Tibial artery (tissue), 4 donors: ENCODE measurements at regions not wholly inside any gene's neighbourhood (a gene's known extent, or its start where the extent isn't known, plus 50 kb on each side); places are given as distances from the start of the nearest gene placed in this dataset.

Source experiments
- DNase-seq, 2 donors: peaks; one replicate each; pipeline ENCODE4 v3.0.0-alpha.2; 2019
- H3K27ac ChIP-seq, 2 donors: fragments of 200-600 bp; sonication (generic) in 1 of 2; 1 replicate in 1 of 2; 2 replicates in 1 of 2; pipeline ENCODE4 v1.5.1; 2018 to 2019; ENCODE audit warnings: mild to moderate bottlenecking in 1 of 2
- H3K27me3 ChIP-seq, 2 donors: fragments of 200-600 bp; sonication (generic) in 1 of 2; one replicate each; pipeline versions ENCODE4 v1.5.1 to v1.6.0; 2016 to 2019
- H3K36me3 ChIP-seq, 3 donors: fragments of 200-600 bp; sonication (generic) in 2 of 3; one replicate each; pipeline ENCODE4 v1.5.1; 2016 to 2019; ENCODE audit warnings: mild to moderate bottlenecking in 2 of 3
- H3K4me1 ChIP-seq, 4 donors: fragments of 200-600 bp; sonication (generic) in 2 of 4; 1 replicate in 3 of 4; 2 replicates in 1 of 4; pipeline ENCODE4 v1.5.1; 2016 to 2019
- H3K4me3 ChIP-seq, 2 donors: fragments of 200-600 bp; sonication (generic) in 1 of 2; 1 replicate in 1 of 2; 2 replicates in 1 of 2; pipeline ENCODE4 v1.5.1; 2018 to 2019; ENCODE audit warnings: mild to moderate bottlenecking in 2 of 2
- H3K9me3 ChIP-seq, 3 donors: fragments of 200-600 bp; sonication (generic) in 1 of 3; one replicate each; pipeline ENCODE4 v1.5.1; 2016 to 2019
- intact Hi-C: fragments of 100-400 bp; cut with DNase I; formaldehyde crosslinking; loops from one replicate; pipeline ENCODE4 v1.15.0; 2023; ENCODE audit warnings: low total_unique reads
- TF ChIP-seq, protein P1 (sequence below), 2 experiments: fragments of 200-600 bp in 1 of 2; fragments of 450-650 bp in 1 of 2; IDR thresholded peaks; one replicate each; pipeline ENCODE4 v1.5.1; 2017 to 2019; ENCODE audit warnings: antibody characterized with exemption in 2 of 2, mild to moderate bottlenecking in 1 of 2, moderate library complexity in 1 of 2

DNA sequence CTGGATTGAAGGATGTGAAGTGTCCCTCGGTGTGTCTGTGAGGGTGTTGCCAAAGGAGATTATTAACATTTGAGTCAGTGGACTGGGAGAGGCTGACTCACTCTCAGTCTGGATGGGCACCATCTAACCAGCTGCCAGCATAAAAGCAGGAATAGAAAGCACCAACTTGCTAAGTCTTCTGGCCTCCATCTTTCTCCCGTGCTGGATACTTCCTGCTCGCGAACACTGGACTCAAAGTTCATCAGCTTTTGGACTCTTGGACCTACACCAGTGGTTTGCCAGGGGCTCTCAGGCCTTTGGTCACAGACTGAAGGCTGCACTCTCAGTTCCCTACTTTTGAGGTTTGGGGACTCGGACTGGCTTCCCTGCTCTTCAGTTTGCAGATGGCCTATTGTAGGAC is 220.3 kb upstream of the LRFN2 start:
- Histone ChIP-seq H3K27ac (no peak overlapping the region), H3K36me3 (no peaks in the 10 kb centered on the region), H3K9me3 (no peaks in the 10 kb centered on the region), H3K4me1 (no peaks in the 10 kb centered on the region), H3K27me3 (no peaks in the 10 kb centered on the region), H3K4me3 (no peak overlapping the region)
- TF ChIP-seq, protein P1, sequence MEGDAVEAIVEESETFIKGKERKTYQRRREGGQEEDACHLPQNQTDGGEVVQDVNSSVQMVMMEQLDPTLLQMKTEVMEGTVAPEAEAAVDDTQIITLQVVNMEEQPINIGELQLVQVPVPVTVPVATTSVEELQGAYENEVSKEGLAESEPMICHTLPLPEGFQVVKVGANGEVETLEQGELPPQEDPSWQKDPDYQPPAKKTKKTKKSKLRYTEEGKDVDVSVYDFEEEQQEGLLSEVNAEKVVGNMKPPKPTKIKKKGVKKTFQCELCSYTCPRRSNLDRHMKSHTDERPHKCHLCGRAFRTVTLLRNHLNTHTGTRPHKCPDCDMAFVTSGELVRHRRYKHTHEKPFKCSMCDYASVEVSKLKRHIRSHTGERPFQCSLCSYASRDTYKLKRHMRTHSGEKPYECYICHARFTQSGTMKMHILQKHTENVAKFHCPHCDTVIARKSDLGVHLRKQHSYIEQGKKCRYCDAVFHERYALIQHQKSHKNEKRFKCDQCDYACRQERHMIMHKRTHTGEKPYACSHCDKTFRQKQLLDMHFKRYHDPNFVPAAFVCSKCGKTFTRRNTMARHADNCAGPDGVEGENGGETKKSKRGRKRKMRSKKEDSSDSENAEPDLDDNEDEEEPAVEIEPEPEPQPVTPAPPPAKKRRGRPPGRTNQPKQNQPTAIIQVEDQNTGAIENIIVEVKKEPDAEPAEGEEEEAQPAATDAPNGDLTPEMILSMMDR (IDR thresholded peaks at IDR 0.05) = no peak
- no peak for DNase-seq
- intact Hi-C loops = no loop called here

DNA sequence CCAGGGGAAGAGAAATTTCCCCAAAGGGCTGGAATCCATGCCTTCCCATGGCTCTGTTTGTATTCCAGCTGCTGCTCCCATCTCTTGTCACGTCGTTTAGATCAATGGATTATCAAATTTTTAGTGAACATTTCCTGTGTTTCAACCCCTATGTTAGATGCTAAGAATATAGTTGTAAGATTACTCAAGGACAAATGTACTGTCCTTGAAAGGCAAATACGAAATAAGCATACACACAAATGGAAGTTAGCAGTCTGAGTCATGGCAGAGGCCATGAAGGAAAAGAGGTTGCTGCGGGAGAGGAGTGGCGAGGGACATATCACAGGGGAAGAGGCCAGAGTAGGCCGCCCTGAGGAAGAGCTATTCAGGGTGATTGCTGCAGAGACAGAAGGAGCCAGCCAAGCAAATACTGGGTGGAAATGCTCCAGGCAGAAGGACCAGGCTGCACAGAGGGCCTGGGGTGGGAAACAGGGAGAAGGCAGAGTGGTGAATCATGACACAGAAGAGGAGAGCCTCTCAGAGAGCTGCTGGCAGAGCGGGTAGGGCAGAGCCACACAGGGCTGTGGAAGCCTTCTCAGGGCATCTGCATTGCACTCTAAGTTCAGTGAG is 219.2 kb upstream of the LRFN2 start:
- no peaks in the 10 kb centered on the region for H3K36me3 ChIP-seq
- H3K27ac ChIP-seq = no peak overlapping the region
- no peaks in the 10 kb centered on the region for H3K9me3 ChIP-seq
- TF ChIP-seq, protein P1 (IDR thresholded peaks at IDR 0.05) = no peak
- no peak for DNase-seq
- no peaks in the 10 kb centered on the region for H3K27me3 ChIP-seq
- intact Hi-C loops = no loop called here
- no peaks in the 10 kb centered on the region for H3K4me1 ChIP-seq
- H3K4me3 ChIP-seq = no peak overlapping the region

DNA sequence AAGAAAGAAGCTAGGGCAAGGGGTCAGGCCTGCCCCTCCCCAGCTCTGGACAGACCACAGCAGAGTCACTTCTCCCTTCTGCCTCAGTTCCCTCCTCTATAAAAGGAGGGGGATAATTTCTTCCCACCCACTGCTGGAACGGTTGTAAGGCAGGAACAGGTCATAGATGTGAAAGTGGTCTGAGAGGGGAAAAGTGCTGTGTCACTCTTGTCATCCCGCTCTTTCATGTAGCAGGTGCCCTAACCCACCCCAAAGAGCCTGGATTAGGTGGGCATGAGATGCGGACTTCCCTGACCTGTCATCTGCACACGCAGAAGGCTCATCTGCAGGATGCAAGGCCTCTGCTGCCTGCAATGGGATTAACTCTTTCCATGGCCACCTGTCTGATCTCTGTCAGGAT is 218.2 kb upstream of the LRFN2 start:
- H3K27ac ChIP-seq = no peak overlapping the region
- intact Hi-C loops = no loop called here
- H3K27me3 ChIP-seq = no peaks in the 10 kb centered on the region
- DNase-seq = no peak
- TF ChIP-seq, protein P1 (IDR thresholded peaks at IDR 0.05) = no peak
- no peaks in the 10 kb centered on the region for H3K36me3 ChIP-seq
- no peak overlapping the region for H3K4me3 ChIP-seq
- no peaks in the 10 kb centered on the region for H3K9me3 ChIP-seq
- no peaks in the 10 kb centered on the region for H3K4me1 ChIP-seq

DNA sequence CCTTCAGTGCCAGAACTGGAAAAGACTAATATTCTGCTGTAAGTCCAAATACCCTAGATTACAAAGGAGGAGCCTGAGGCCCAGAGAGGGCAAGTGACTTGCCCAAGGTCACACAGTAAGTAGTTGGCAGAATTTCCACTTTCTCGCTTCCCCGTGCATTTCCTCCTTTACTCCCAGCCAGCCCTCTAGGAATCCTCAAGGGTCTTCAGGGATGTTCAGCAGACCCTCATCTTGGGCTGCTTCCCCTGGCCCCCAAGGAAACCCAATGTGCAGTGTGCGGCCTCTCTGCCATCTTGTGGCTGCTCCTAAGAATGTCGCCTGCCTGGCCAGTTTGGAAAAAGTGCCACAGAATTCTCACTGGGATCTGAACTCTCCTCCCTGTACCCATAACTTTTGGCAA is 217.7 kb upstream of the LRFN2 start:
- H3K4me3 ChIP-seq = no peak overlapping the region

DNA sequence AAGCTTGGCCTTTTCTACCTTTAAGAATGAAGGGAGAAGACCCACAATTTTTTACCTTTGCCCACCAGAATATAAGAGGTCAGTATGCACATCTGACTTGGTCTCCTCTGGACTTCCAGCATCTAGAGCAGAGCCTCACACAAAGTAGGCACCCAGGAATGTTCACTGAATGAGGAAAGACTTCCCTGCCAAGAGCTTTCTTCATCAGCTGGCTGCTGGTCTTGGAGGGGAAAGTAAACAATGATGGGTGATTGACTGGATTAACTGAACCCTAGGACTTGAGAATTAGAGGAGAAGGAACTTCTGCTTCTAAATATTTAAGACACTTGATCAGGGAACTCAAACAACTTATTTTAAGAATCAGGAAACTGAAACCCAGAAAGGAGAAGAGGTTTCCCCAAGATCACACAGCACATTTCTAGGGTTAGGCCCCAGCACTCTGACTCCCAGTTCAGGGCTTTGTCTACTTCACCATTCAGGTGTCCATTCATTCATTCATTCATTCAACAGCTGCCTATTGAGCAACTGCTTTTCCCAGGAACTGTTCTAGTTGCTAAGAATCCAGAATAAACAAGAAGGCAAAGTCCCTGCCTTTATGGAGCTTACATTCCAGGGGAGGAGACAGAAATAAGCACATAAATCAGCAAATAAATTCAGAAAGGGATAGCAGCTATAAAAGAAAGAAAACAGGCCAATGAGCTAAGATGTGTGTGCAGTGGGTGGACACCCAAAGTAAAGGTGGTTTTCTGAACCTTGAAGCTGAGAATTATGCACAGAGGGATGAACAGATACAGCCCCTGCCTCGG is 216.9 kb upstream of the LRFN2 start:
- intact Hi-C loops = no loop called here
- Histone ChIP-seq H3K4me1 (no peaks in the 10 kb centered on the region), H3K9me3 (no peaks in the 10 kb centered on the region), H3K27me3 (no peaks in the 10 kb centered on the region), H3K36me3 (no peaks in the 10 kb centered on the region), H3K27ac (no peak overlapping the region), H3K4me3 (no peak overlapping the region)
- DNase-seq = no peak
- TF ChIP-seq, protein P1 (IDR thresholded peaks at IDR 0.05) = no peak

More for the DNA sequence above, 217.7 kb upstream of the LRFN2 start:
- H3K4me1 ChIP-seq = no peaks in the 10 kb centered on the region
- intact Hi-C loops = no loop called here
- H3K9me3 ChIP-seq = no peaks in the 10 kb centered on the region
- DNase-seq = no peak
- TF ChIP-seq, protein P1 (IDR thresholded peaks at IDR 0.05) = no peak
- no peaks in the 10 kb centered on the region for H3K36me3 ChIP-seq
- H3K27me3 ChIP-seq = no peaks in the 10 kb centered on the region
- H3K27ac ChIP-seq = no peak overlapping the region
